ENCODE measurements at regions not wholly inside any gene's neighbourhood (a gene's known extent, or its start where the extent isn't known, plus 50 kb on each side); places are given as distances from the start of the nearest gene placed in this dataset.

GRCh38 chr3:64377942-64378341 is 152.7 kb upstream of the PRICKLE2 start:
- no peak overlapping the region for H3K4me3 Mint-ChIP-seq (ENCODE audit: low read depth, unreplicated experiment)
- CTCF ChIA-PET: no interaction called here
- TF ChIP-seq CTCF (IDR thresholded peaks at IDR 0.05; ENCODE audit: unreplicated experiment): no peak
- no peaks in the 10 kb centered on the region for H3K36me3 Mint-ChIP-seq (ENCODE audit: insufficient read depth, unreplicated experiment)
- no peak for DNase-seq
- peaks cover 3% of the 10 kb centered on the region for H3K9me3 Mint-ChIP-seq (ENCODE audit: low read depth, unreplicated experiment)
- no peaks in the 10 kb centered on the region for H3K4me1 Mint-ChIP-seq (ENCODE audit: low read depth, unreplicated experiment)
- intact Hi-C loops (cut with micrococcal nuclease; ENCODE audit: unreplicated experiment): no loop called here
- no peaks in the 10 kb centered on the region for H3K27me3 Mint-ChIP-seq (ENCODE audit: unreplicated experiment)
- no peak overlapping the region for H3K27ac Mint-ChIP-seq (ENCODE audit: unreplicated experiment)
- no TSS peak for BruUV-seq (replicated peaks)

- intact Hi-C loops (cut with micrococcal nuclease; ENCODE audit: unreplicated experiment): no loop called here
- Mint-ChIP-seq H3K9me3 (ENCODE audit: low read depth, unreplicated experiment) (peaks cover 3% of the 10 kb centered on the region), H3K27me3 (ENCODE audit: unreplicated experiment) (no peaks in the 10 kb centered on the region), H3K36me3 (ENCODE audit: insufficient read depth, unreplicated experiment) (no peaks in the 10 kb centered on the region), H3K4me3 (ENCODE audit: low read depth, unreplicated experiment) (no peak overlapping the region), H3K4me1 (ENCODE audit: low read depth, unreplicated experiment) (no peaks in the 10 kb centered on the region), H3K27ac (ENCODE audit: unreplicated experiment) (no peak overlapping the region)
- BruUV-seq (replicated peaks): no TSS peak
- DNase-seq: no peak
- CTCF ChIA-PET: no interaction called here
- TF ChIP-seq CTCF (IDR thresholded peaks at IDR 0.05; ENCODE audit: unreplicated experiment): no peak
Observed at GRCh38 chr3:64375737-64376136, 150.5 kb upstream of the PRICKLE2 start.

- no TSS peak for BruUV-seq (replicated peaks)
- CTCF ChIA-PET: interaction anchor here (0.6 to 0.7 kb wide), 2 partner anchors 12 to 199 kb away, joined by 3 to 4 read pairs; no protein-coding TSS in a partner anchor
- H3K36me3 Mint-ChIP-seq (ENCODE audit: insufficient read depth, unreplicated experiment): no peaks in the 10 kb centered on the region
- intact Hi-C loops (cut with micrococcal nuclease; ENCODE audit: unreplicated experiment): no loop called here
- H3K27me3 Mint-ChIP-seq (ENCODE audit: unreplicated experiment): no peaks in the 10 kb centered on the region
- peaks cover 1% of the 10 kb centered on the region for H3K9me3 Mint-ChIP-seq (ENCODE audit: low read depth, unreplicated experiment)
- no peak overlapping the region for H3K4me3 Mint-ChIP-seq (ENCODE audit: low read depth, unreplicated experiment)
- no peak for DNase-seq
- no peak overlapping the region for H3K27ac Mint-ChIP-seq (ENCODE audit: unreplicated experiment)
- TF ChIP-seq CTCF (IDR thresholded peaks at IDR 0.05; ENCODE audit: unreplicated experiment): no peak
- peaks cover 7% of the 10 kb centered on the region for H3K4me1 Mint-ChIP-seq (ENCODE audit: low read depth, unreplicated experiment)
Observed at GRCh38 chr3:64369390-64369789, 144.1 kb upstream of the PRICKLE2 start.

GRCh38 chr3:64368257-64369020 is 143.2 kb upstream of the PRICKLE2 start:
- Mint-ChIP-seq H3K27ac (ENCODE audit: unreplicated experiment) (no peak overlapping the region), H3K9me3 (ENCODE audit: low read depth, unreplicated experiment) (no peaks in the 10 kb centered on the region), H3K36me3 (ENCODE audit: insufficient read depth, unreplicated experiment) (no peaks in the 10 kb centered on the region), H3K4me1 (ENCODE audit: low read depth, unreplicated experiment) (peaks cover 7% of the 10 kb centered on the region), H3K27me3 (ENCODE audit: unreplicated experiment) (no peaks in the 10 kb centered on the region), H3K4me3 (ENCODE audit: low read depth, unreplicated experiment) (no peak overlapping the region)
- TF ChIP-seq CTCF (IDR thresholded peaks at IDR 0.05; ENCODE audit: unreplicated experiment): no peak
- CTCF ChIA-PET: interaction anchor here (0.7 kb wide), 1 partner anchor 13 kb away, joined by 3 read pairs; no protein-coding TSS in a partner anchor
- no TSS peak for BruUV-seq (replicated peaks)
- intact Hi-C loops (cut with micrococcal nuclease; ENCODE audit: unreplicated experiment): no loop called here
- no peak for DNase-seq
